Neural cell (in vitro differentiated cells): ENCODE measurements at regions not wholly inside any gene's neighbourhood (a gene's known extent, or its start where the extent isn't known, plus 50 kb on each side); places are given as distances from the start of the nearest gene placed in this dataset.

Experiments
- CTCF ChIP-seq: fragments of 450-650 bp; IDR thresholded peaks from 2 replicates; pipeline ENCODE4 v1.5.1; 2014; ENCODE audit warnings: antibody characterized with exemption, mild to moderate bottlenecking, moderate library complexity; ENCODE audit not compliant: poor library complexity, severe bottlenecking
- EZH2 ChIP-seq: fragments of 200-600, 300-800 bp; shearing (Covaris generic), sonication (generic); IDR thresholded peaks from 2 replicates; pipeline ENCODE4 v1.6.1; 2014; ENCODE audit warnings: antibody characterized with exemption, low read length, borderline replicate concordance, mild to moderate bottlenecking; ENCODE audit not compliant: insufficient read depth, poor library complexity, severe bottlenecking
- POLR2AphosphoS5 ChIP-seq: IDR thresholded peaks from 2 replicates; pipeline ENCODE4 v1.6.1; 2012
- RAD21 ChIP-seq: fragments of 450-650 bp; conservative IDR thresholded peaks from 2 replicates; pipeline ENCODE4 v1.6.1; 2014; ENCODE audit warnings: antibody characterized with exemption, mild to moderate bottlenecking, moderate library complexity
- REST ChIP-seq: IDR thresholded peaks from 2 replicates; pipeline ENCODE4 v1.6.1; 2012; ENCODE audit warnings: borderline replicate concordance
- SMC3 ChIP-seq: fragments of 450-650 bp; conservative IDR thresholded peaks from 2 replicates; pipeline ENCODE4 v1.6.1; 2014; ENCODE audit warnings: antibody characterized with exemption, mild to moderate bottlenecking, moderate library complexity; ENCODE audit not compliant: poor library complexity

GRCh38 chr10:125334545-125334944 lies 174.2 kb upstream of the CTBP2 start:
- TF ChIP-seq CTCF (no peak), POLR2AphosphoS5 (no peak), EZH2 (no peak), RAD21 (no peak), SMC3 (no peak), REST (no peak)
